GM21515 (cell line): ENCODE measurements at regions not wholly inside any gene's neighbourhood (a gene's known extent, or its start where the extent isn't known, plus 50 kb on each side); places are given as distances from the start of the nearest gene placed in this dataset.

ENCODE experiments used
- ATAC-seq: cut with Tn5 transposase; IDR thresholded peaks from one replicate; pipeline ENCODE4 v1.9.1; 2021; ENCODE audit not compliant: unreplicated experiment

GRCh38 chr6:101286146-101286545 lies 107.4 kb upstream of the GRIK2 start:
- no peak for ATAC-seq

GRCh38 chr6:101290346-101290745 lies 103.2 kb upstream of the GRIK2 start:
- no peak for ATAC-seq

- ATAC-seq: no peak
These were observed 99.4 kb upstream of the GRIK2 start for GRCh38 chr6:101294051-101294638.

- ATAC-seq: no peak
These were observed 98.8 kb upstream of the GRIK2 start for GRCh38 chr6:101294676-101295075.

DNA sequence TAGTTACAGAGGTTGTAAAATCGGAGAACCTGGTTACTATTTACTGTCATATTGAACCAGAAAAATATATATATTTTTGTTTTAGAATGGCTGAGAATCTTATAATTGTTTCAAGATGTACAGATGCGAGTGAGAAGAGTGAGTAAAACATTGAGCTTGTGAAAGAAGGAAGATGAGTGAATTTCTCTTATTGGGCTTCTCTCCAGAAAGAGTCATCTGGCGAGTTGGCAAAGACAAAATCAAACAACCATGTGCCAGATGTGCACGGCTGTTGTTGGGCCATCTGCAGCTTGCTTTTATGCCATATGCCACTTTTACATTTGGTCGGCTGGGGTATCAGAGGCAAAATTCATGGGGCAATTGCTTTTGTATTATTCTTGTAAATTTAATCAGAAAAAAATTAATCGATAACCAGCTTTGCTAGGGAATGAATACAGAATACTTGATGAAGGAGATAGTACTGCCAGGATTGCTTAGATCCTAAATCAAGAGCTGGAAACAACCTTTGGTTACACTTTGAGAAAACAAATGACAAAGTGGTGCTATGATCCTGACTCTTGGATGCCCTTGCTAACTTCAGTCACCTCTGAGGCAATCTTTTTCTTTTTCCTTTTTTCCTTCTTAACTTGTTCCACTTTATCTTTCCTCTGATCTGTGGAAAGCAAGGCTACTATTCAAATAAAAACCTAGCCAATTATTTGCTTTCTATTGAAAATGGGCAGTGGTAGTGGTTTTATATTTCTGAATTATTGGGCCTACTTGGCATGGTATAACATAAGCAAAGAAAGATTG lies 97.1 kb upstream of the GRIK2 start:
- ATAC-seq: no peak

DNA sequence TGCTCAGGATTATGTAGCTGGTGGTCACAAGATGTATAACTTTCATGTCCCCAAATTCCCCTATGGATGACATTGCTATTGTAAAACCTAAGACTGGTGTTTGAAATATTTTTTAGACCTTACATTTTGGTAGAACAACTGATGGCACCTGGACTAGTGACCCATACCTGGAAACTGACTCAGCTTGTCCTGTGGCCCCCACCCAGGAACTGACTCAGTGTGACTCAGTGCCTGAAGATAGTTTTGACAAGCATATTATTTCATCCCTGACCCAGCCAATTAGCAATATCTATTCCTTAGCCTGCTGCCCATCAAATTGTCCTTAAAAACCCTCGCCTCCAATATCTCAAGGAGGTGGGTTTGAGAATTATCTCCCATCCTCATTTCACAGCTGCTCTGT lies 90.9 kb upstream of the GRIK2 start:
- no peak for ATAC-seq

DNA sequence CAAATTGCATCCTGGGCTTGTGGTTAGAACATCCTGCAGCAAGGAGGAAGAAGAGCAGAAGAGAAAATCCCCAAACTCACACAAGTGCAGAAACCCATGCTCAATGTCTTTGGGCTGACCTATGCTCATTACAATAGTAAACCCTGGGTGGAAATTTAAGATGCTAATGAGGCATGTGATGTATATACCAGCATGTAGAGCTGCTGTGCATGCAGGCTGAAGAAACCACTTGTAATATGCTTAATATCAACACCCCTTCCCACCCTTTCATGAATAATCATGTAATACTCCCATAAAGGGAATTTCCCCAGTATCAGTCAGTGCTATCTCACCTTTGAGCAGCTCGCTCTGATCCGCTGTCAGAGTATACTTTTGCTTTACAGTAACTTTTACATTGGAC lies 90.0 kb upstream of the GRIK2 start:
- no peak for ATAC-seq

DNA sequence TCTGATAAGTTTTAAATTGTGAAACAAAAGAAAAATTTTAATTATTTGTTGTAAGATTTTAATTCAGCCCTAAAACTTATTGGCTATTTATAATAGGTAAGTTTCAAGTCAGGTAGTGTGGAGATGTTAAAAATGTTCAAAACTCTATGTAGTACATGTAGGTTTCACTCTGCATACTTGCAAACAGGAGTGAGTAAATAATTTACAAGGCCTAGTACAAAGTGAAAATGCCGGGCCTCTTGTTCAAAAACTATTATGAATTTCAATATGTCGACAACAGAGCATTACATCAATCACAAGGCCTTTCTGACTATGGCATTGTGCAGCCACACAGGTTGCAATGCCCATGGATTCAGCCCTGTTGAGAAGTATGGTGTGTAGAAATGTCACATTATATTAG lies 80.9 kb upstream of the GRIK2 start:
- no peak for ATAC-seq

DNA sequence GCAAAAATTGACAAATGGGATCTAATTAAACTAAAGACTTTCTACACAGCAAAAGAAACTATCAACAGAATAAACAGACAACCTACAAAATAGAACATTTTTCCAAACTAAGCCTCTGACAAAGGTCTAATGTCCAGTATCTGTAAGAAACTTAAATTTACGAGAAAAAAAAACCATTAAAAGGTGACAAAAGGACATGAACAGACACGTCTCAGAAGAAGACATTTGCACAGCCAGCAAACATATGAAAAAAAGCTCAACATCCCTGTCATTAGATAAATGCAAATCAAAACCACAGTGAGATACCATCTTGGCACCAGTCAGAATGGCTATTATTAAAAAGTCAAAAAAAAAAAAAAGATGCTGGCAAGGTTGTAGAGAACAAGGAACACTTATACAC lies 70.6 kb upstream of the GRIK2 start:
- ATAC-seq: no peak

DNA sequence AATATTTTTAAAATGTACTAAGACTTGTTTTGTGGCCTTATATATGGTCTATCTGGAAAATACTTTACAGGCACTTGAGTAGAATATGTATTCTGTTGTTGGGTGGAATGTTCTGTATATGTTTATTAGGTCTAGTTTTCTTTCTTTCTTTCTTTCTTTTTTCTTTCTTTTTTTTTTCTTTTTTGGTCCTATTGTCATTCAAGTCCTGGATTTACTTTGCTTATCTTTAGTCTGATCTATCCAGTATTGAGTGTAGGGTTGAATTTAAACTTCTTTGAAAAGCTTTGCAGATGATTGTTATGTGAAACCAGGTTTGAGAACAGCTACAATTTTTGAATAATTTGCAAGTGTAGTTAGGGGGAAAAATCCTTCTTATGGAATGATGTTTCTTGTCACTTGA lies 67.1 kb upstream of the GRIK2 start:
- ATAC-seq: no peak

DNA sequence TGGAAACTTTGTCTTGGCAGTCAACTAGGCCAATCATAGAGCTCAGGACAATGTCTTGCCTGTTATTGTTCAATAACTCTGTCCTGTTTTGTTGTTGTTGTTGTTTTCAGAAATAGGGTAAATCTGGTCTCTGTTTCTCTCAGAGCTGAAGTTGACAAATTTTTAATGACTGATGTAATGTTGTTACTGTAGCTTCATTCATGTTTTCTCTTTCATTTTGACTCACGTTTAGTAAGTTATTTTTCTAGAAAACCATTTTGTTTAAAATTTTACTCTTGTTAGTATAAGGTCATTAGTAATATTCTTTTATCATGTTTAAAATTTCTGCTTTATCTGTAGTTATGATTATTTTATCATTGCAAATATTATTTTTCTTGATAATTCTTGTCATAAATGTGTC lies 51.6 kb upstream of the GRIK2 start:
- no peak for ATAC-seq
